GM23338 (cell line): ENCODE measurements at regions not wholly inside any gene's neighbourhood (a gene's known extent, or its start where the extent isn't known, plus 50 kb on each side); places are given as distances from the start of the nearest gene placed in this dataset.

Experiments
- ATAC-seq: fragments of 200-7000 bp; cut with Tn5 transposase; 3 replicates; pipeline ENCODE4 v1.9.1; 2020
- DNase-seq: peaks from one replicate; pipeline ENCODE4 v3.0.0-alpha.2; 2015; ENCODE audit warnings: low spot score
- H2AFZ ChIP-seq: fragments of 200-600 bp; sonication (generic); 2 replicates; pipeline ENCODE4 v1.8.0; 2016; ENCODE audit warnings: antibody characterized with exemption, mild to moderate bottlenecking, moderate library complexity
- H3F3A ChIP-seq: fragments of 200-600 bp; sonication (generic); replicated peaks from 2 replicates; pipeline ENCODE4 v1.8.0; 2017; ENCODE audit warnings: antibody characterized with exemption, mixed run types, low read depth
- H3K27ac ChIP-seq: fragments of 200-600 bp; sonication (generic); 2 replicates; pipeline ENCODE4 v1.6.1; 2016; ENCODE audit warnings: low read depth
- H3K27me3 ChIP-seq: fragments of 200-600 bp; sonication (generic); 2 replicates; pipeline ENCODE4 v1.8.0; 2016; ENCODE audit warnings: mild to moderate bottlenecking, mixed run types, moderate library complexity; ENCODE audit not compliant: insufficient read depth
- H3K36me3 ChIP-seq: fragments of 200-600 bp; sonication (generic); 2 replicates; pipeline ENCODE4 v1.8.0; 2016; ENCODE audit warnings: mild to moderate bottlenecking; ENCODE audit not compliant: insufficient read depth
- H3K4me1 ChIP-seq: fragments of 200-600 bp; sonication (generic); 2 replicates; pipeline ENCODE4 v1.8.0; 2016; ENCODE audit warnings: mild to moderate bottlenecking, moderate library complexity; ENCODE audit not compliant: insufficient read depth
- H3K4me2 ChIP-seq: fragments of 200-600 bp; sonication (generic); 2 replicates; pipeline ENCODE4 v1.7.1; 2017; ENCODE audit warnings: mixed run types
- H3K4me3 ChIP-seq: fragments of 200-600 bp; sonication (generic); 2 replicates; pipeline ENCODE4 v1.6.1; 2016; ENCODE audit warnings: mixed run types
- H3K79me2 ChIP-seq: fragments of 200-600 bp; sonication (generic); replicated peaks from 2 replicates; pipeline ENCODE4 v1.8.0; 2017; ENCODE audit warnings: mild to moderate bottlenecking; ENCODE audit not compliant: insufficient read depth
- H3K9me2 ChIP-seq: fragments of 200-600 bp; sonication (generic); 2 replicates; pipeline ENCODE4 v1.8.0; 2017; ENCODE audit not compliant: insufficient read depth
- H4K20me1 ChIP-seq: fragments of 200-600 bp; sonication (generic); replicated peaks from 2 replicates; pipeline ENCODE4 v1.8.0; 2017; ENCODE audit warnings: mild to moderate bottlenecking; ENCODE audit not compliant: insufficient read depth
- H3K27ac Mint-ChIP-seq: 2 replicates; pipeline ENCODE4 v1.8.0; 2020; ENCODE audit warnings: inconsistent platforms, mild to moderate bottlenecking, moderate library complexity, mixed read lengths
- H3K27me3 Mint-ChIP-seq: 3 replicates; pipeline ENCODE4 v1.8.0; 2022; ENCODE audit warnings: low read depth, mild to moderate bottlenecking, moderate library complexity, mixed read lengths, inconsistent platforms; ENCODE audit not compliant: insufficient read depth, poor library complexity
- H3K36me3 Mint-ChIP-seq: 3 replicates; pipeline ENCODE4 v1.8.0; 2021; ENCODE audit warnings: low read depth, mild to moderate bottlenecking, inconsistent platforms, moderate library complexity, mixed read lengths
- H3K4me1 Mint-ChIP-seq: 3 replicates; pipeline ENCODE4 v1.8.0; 2020; ENCODE audit warnings: mild to moderate bottlenecking, inconsistent platforms, mixed read lengths
- H3K4me3 Mint-ChIP-seq: 3 replicates; pipeline ENCODE4 v1.8.0; 2021; ENCODE audit warnings: moderate library complexity, mild to moderate bottlenecking, inconsistent platforms, mixed read lengths
- H3K9me3 Mint-ChIP-seq: 3 replicates; pipeline ENCODE4 v1.8.0; 2020; ENCODE audit warnings: moderate library complexity, mild to moderate bottlenecking, inconsistent platforms, mixed read lengths
- CREB1 ChIP-seq: fragments of 250-450 bp; sonication (Bioruptor Pico); IDR thresholded peaks from 2 replicates; pipeline ENCODE4 v1.5.0; 2020; ENCODE audit warnings: low read depth, mild to moderate bottlenecking, moderate library complexity
- ETS1 ChIP-seq: IDR thresholded peaks from 2 replicates; pipeline ENCODE4 v1.6.1; 2016; ENCODE audit warnings: antibody characterized with exemption
- EZH2 ChIP-seq: fragments of 200-600 bp; sonication (generic); IDR thresholded peaks from one replicate; pipeline ENCODE4 v1.8.0; 2017; ENCODE audit warnings: antibody characterized with exemption, mild to moderate bottlenecking, low read depth; ENCODE audit not compliant: unreplicated experiment
- EZH2phosphoT487 ChIP-seq: fragments of 200-600 bp; sonication (generic); IDR thresholded peaks from one replicate; pipeline ENCODE4 v1.8.1; 2018; ENCODE audit warnings: antibody characterized with exemption; ENCODE audit not compliant: unreplicated experiment
- JUNB ChIP-seq: IDR thresholded peaks from one replicate; pipeline ENCODE4 v1.6.1; 2016; ENCODE audit warnings: antibody characterized with exemption; ENCODE audit not compliant: unreplicated experiment
- NANOG ChIP-seq: IDR thresholded peaks from 2 replicates; pipeline ENCODE4 v1.6.1; 2016; ENCODE audit warnings: antibody characterized with exemption, borderline replicate concordance
- POLR2AphosphoS5 ChIP-seq: IDR thresholded peaks from 2 replicates; pipeline ENCODE4 v1.6.1; 2016; ENCODE audit warnings: antibody characterized with exemption, low read depth
- STAT1 ChIP-seq: IDR thresholded peaks from one replicate; pipeline ENCODE4 v1.6.1; 2016; ENCODE audit warnings: antibody characterized with exemption; ENCODE audit not compliant: unreplicated experiment
- ZNF114 ChIP-seq: fragments of 250-450 bp; sonication (Bioruptor Pico); IDR thresholded peaks from 2 replicates; pipeline ENCODE4 v1.5.0; 2020; ENCODE audit warnings: mild to moderate bottlenecking, moderate library complexity
- ZNF331 ChIP-seq: fragments of 250-450 bp; sonication (Bioruptor Pico); IDR thresholded peaks from 2 replicates; pipeline ENCODE4 v1.5.0; 2020; ENCODE audit warnings: low read depth, mild to moderate bottlenecking, moderate library complexity
- TF ChIP-seq, protein P1 (sequence below), 2 experiments: fragments of 200-600 bp in 1 of 2; sonication (generic) in 1 of 2; conservative IDR thresholded peaks; 2 replicates each; pipeline versions ENCODE4 v1.5.1 to v1.6.1; 2016 to 2017; ENCODE audit warnings: antibody characterized with exemption in 2 of 2, low read depth in 2 of 2, mild to moderate bottlenecking in 2 of 2, moderate library complexity in 1 of 2
- TF ChIP-seq, protein P2 (sequence below): IDR thresholded peaks from one replicate; pipeline ENCODE4 v1.6.1; 2018; ENCODE audit warnings: antibody characterized with exemption; ENCODE audit not compliant: unreplicated experiment
- TF ChIP-seq, protein P3 (sequence below): fragments of 250-450 bp; sonication (Bioruptor Pico); IDR thresholded peaks from 2 replicates; pipeline ENCODE4 v1.5.0; 2020; ENCODE audit warnings: mild to moderate bottlenecking, moderate library complexity

DNA sequence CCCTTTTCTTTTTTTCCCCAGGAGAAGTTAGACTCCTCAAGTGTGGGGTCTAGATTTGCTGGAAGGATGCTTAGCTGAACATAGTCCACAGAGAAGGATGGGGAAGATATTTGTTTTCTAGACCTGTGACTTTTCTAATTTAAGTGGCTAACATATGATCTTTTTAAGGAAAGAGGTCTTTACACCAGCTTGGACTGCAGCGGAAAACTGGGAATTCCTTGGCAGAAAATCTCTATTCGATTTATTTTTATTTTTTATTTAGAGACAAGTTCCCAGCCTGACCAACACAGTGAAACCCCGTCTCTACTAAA is 148.4 kb downstream of the MYCN start:
- no peak for ATAC-seq
- H3K9me3 Mint-ChIP-seq = no peaks in the 10 kb centered on the region
- Histone ChIP-seq H3K27ac (no peak overlapping the region), H3K27me3 (no peaks in the 10 kb centered on the region), H3K4me2 (no peak overlapping the region), H3K79me2 (no peaks in the 10 kb centered on the region), H3K36me3 (no peaks in the 10 kb centered on the region), H4K20me1 (no peaks in the 10 kb centered on the region), H3K4me3 (no peak overlapping the region), H3F3A (no peaks in the 10 kb centered on the region), H3K9me2 (no peaks in the 10 kb centered on the region), H3K4me1 (no peaks in the 10 kb centered on the region), H2AFZ (peak overlapping the region; percentile 74; the same call in 1 of the 2 replicates)
- DNase-seq = no peak
- peaks cover 16% of the 10 kb centered on the region for H3K4me1 Mint-ChIP-seq
- H3K4me3 Mint-ChIP-seq = no peak overlapping the region
- peaks cover 6% of the 10 kb centered on the region for H3K27me3 Mint-ChIP-seq
- H3K36me3 Mint-ChIP-seq = 0 out of 3 replicates have a peak, but pooled peaks cover 4% of the 10 kb centered on the region
- TF ChIP-seq, protein P1, sequence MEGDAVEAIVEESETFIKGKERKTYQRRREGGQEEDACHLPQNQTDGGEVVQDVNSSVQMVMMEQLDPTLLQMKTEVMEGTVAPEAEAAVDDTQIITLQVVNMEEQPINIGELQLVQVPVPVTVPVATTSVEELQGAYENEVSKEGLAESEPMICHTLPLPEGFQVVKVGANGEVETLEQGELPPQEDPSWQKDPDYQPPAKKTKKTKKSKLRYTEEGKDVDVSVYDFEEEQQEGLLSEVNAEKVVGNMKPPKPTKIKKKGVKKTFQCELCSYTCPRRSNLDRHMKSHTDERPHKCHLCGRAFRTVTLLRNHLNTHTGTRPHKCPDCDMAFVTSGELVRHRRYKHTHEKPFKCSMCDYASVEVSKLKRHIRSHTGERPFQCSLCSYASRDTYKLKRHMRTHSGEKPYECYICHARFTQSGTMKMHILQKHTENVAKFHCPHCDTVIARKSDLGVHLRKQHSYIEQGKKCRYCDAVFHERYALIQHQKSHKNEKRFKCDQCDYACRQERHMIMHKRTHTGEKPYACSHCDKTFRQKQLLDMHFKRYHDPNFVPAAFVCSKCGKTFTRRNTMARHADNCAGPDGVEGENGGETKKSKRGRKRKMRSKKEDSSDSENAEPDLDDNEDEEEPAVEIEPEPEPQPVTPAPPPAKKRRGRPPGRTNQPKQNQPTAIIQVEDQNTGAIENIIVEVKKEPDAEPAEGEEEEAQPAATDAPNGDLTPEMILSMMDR (conservative IDR thresholded peaks at IDR 0.05; ENCODE audit: low read depth in 2 of 2) = no peak
- TF ChIP-seq JUNB (no peak), ZNF331 (no peak), EZH2 (no peak), EZH2phosphoT487 (no peak), ZNF114 (CRISPR knock-in tag) (no peak), CREB1 (CRISPR knock-in tag) (no peak), ETS1 (no peak), POLR2AphosphoS5 (no peak), STAT1 (no peak), NANOG (no peak)
- TF ChIP-seq, protein P2, sequence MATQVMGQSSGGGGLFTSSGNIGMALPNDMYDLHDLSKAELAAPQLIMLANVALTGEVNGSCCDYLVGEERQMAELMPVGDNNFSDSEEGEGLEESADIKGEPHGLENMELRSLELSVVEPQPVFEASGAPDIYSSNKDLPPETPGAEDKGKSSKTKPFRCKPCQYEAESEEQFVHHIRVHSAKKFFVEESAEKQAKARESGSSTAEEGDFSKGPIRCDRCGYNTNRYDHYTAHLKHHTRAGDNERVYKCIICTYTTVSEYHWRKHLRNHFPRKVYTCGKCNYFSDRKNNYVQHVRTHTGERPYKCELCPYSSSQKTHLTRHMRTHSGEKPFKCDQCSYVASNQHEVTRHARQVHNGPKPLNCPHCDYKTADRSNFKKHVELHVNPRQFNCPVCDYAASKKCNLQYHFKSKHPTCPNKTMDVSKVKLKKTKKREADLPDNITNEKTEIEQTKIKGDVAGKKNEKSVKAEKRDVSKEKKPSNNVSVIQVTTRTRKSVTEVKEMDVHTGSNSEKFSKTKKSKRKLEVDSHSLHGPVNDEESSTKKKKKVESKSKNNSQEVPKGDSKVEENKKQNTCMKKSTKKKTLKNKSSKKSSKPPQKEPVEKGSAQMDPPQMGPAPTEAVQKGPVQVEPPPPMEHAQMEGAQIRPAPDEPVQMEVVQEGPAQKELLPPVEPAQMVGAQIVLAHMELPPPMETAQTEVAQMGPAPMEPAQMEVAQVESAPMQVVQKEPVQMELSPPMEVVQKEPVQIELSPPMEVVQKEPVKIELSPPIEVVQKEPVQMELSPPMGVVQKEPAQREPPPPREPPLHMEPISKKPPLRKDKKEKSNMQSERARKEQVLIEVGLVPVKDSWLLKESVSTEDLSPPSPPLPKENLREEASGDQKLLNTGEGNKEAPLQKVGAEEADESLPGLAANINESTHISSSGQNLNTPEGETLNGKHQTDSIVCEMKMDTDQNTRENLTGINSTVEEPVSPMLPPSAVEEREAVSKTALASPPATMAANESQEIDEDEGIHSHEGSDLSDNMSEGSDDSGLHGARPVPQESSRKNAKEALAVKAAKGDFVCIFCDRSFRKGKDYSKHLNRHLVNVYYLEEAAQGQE = no peak
- TF ChIP-seq, protein P3, sequence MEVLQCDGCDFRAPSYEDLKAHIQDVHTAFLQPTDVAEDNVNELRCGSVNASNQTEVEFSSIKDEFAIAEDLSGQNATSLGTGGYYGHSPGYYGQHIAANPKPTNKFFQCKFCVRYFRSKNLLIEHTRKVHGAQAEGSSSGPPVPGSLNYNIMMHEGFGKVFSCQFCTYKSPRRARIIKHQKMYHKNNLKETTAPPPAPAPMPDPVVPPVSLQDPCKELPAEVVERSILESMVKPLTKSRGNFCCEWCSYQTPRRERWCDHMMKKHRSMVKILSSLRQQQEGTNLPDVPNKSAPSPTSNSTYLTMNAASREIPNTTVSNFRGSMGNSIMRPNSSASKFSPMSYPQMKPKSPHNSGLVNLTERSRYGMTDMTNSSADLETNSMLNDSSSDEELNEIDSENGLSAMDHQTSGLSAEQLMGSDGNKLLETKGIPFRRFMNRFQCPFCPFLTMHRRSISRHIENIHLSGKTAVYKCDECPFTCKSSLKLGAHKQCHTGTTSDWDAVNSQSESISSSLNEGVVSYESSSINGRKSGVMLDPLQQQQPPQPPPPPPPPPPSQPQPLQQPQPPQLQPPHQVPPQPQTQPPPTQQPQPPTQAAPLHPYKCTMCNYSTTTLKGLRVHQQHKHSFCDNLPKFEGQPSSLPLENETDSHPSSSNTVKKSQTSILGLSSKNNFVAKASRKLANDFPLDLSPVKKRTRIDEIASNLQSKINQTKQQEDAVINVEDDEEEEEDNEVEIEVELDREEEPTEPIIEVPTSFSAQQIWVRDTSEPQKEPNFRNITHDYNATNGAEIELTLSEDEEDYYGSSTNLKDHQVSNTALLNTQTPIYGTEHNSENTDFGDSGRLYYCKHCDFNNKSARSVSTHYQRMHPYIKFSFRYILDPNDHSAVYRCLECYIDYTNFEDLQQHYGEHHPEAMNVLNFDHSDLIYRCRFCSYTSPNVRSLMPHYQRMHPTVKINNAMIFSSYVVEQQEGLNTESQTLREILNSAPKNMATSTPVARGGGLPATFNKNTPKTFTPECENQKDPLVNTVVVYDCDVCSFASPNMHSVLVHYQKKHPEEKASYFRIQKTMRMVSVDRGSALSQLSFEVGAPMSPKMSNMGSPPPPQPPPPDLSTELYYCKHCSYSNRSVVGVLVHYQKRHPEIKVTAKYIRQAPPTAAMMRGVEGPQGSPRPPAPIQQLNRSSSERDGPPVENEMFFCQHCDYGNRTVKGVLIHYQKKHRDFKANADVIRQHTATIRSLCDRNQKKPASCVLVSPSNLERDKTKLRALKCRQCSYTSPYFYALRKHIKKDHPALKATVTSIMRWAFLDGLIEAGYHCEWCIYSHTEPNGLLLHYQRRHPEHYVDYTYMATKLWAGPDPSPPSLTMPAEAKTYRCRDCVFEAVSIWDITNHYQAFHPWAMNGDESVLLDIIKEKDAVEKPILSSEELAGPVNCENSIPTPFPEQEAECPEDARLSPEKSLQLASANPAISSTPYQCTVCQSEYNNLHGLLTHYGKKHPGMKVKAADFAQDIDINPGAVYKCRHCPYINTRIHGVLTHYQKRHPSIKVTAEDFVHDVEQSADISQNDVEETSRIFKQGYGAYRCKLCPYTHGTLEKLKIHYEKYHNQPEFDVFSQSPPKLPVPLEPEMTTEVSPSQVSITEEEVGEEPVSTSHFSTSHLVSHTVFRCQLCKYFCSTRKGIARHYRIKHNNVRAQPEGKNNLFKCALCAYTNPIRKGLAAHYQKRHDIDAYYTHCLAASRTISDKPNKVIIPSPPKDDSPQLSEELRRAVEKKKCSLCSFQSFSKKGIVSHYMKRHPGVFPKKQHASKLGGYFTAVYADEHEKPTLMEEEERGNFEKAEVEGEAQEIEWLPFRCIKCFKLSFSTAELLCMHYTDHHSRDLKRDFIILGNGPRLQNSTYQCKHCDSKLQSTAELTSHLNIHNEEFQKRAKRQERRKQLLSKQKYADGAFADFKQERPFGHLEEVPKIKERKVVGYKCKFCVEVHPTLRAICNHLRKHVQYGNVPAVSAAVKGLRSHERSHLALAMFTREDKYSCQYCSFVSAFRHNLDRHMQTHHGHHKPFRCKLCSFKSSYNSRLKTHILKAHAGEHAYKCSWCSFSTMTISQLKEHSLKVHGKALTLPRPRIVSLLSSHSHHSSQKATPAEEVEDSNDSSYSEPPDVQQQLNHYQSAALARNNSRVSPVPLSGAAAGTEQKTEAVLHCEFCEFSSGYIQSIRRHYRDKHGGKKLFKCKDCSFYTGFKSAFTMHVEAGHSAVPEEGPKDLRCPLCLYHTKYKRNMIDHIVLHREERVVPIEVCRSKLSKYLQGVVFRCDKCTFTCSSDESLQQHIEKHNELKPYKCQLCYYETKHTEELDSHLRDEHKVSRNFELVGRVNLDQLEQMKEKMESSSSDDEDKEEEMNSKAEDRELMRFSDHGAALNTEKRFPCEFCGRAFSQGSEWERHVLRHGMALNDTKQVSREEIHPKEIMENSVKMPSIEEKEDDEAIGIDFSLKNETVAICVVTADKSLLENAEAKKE (CRISPR knock-in tag) = no peak
- no peak overlapping the region for H3K27ac Mint-ChIP-seq
